VCaP (cell line): ENCODE measurements at regions not wholly inside any gene's neighbourhood (a gene's known extent, or its start where the extent isn't known, plus 50 kb on each side); places are given as distances from the start of the nearest gene placed in this dataset.

Experiments used
- H3K27ac ChIP-seq: fragments of 450-650 bp; 2 replicates; pipeline ENCODE4 v1.5.1; 2017
- CTCF ChIP-seq: fragments of 450-650 bp; conservative IDR thresholded peaks from 2 replicates; pipeline ENCODE4 v1.5.1; 2017; ENCODE audit warnings: mild to moderate bottlenecking, moderate library complexity

- TF ChIP-seq CTCF = no peak
- H3K27ac ChIP-seq = no peak overlapping the region
These were observed 158.1 kb upstream of the NREP start for GRCh38 chr5:111914966-111915636.

GRCh38 chr5:111902436-111902835, 145.4 kb upstream of the NREP start:
- H3K27ac ChIP-seq = no peak overlapping the region
- no peak for TF ChIP-seq CTCF

GRCh38 chr5:111901296-111901695, 144.3 kb upstream of the NREP start:
- TF ChIP-seq CTCF = no peak
- no peak overlapping the region for H3K27ac ChIP-seq

GRCh38 chr5:111892949-111893348, 136.0 kb upstream of the NREP start:
- TF ChIP-seq CTCF = no peak
- H3K27ac ChIP-seq = no peak overlapping the region

GRCh38 chr5:111887706-111888105, 130.7 kb upstream of the NREP start:
- TF ChIP-seq CTCF = no peak
- no peak overlapping the region for H3K27ac ChIP-seq

- no peak for TF ChIP-seq CTCF
These were observed 112.7 kb upstream of the NREP start for GRCh38 chr5:111869681-111870080.

GRCh38 chr5:111865356-111865755, 108.4 kb upstream of the NREP start:
- TF ChIP-seq CTCF = no peak
- no peak overlapping the region for H3K27ac ChIP-seq

More at GRCh38 chr5:111869681-111870080, 112.7 kb upstream of the NREP start:
- H3K27ac ChIP-seq = no peak overlapping the region
